Activated CD4-positive, alpha-beta T cell treated with anti-CD3 and anti-CD28 coated beads for 24 hours (primary cell): ENCODE measurements at regions not wholly inside any gene's neighbourhood (a gene's known extent, or its start where the extent isn't known, plus 50 kb on each side); places are given as distances from the start of the nearest gene placed in this dataset.
"Not testable (repeated sequence)": the region's sequence is repeated elsewhere in the genome, so short reads cannot be mapped to it uniquely, and the experiment has no call there.

Experiments
- DNase-seq, 2 donors: peaks; one replicate each; pipeline ENCODE4 v3.0.0-alpha.2; 2020; ENCODE audit warnings: low read depth in 2 of 2

GRCh38 chr13:111665691-111666095, 345.3 kb downstream of the TEX29 start:
- DNase-seq = no peak

- DNase-seq = no peak
These were observed 345.8 kb downstream of the TEX29 start for GRCh38 chr13:111666164-111666776.

GRCh38 chr13:111667757-111668156, 347.3 kb downstream of the TEX29 start:
- no peak for DNase-seq

GRCh38 chr13:111668451-111668850, 348.0 kb downstream of the TEX29 start:
- no peak for DNase-seq

- DNase-seq = not testable (repeated sequence)
These were observed 351.8 kb downstream of the TEX29 start for GRCh38 chr13:111672198-111672597.

- not testable (repeated sequence) for DNase-seq
These were observed 357.9 kb downstream of the TEX29 start for GRCh38 chr13:111678120-111678882.

GRCh38 chr13:111679645-111680044, 359.2 kb downstream of the TEX29 start:
- not testable (repeated sequence) for DNase-seq

- not testable (repeated sequence) for DNase-seq
These were observed 359.7 kb downstream of the TEX29 start for GRCh38 chr13:111680100-111680499.

GRCh38 chr13:111692028-111692427, 371.6 kb downstream of the TEX29 start:
- not testable (repeated sequence) for DNase-seq

GRCh38 chr13:111696121-111696520, 370.8 kb upstream of the SOX1 start:
- not testable (repeated sequence) for DNase-seq

- not testable (repeated sequence) for DNase-seq
These were observed 364.9 kb upstream of the SOX1 start for GRCh38 chr13:111702059-111702458.
